Liver (tissue), 8 donors: ENCODE measurements at regions not wholly inside any gene's neighbourhood (a gene's known extent, or its start where the extent isn't known, plus 50 kb on each side); places are given as distances from the start of the nearest gene placed in this dataset.
"Not testable (repeated sequence)": the region's sequence is repeated elsewhere in the genome, so short reads cannot be mapped to it uniquely, and the experiment has no call there.

Experiments used
- DNase-seq: peaks from one replicate; pipeline ENCODE4 v3.0.0-alpha.2; 2017; ENCODE audit warnings: low spot score
- H3K27ac ChIP-seq, 2 donors: one replicate each; pipeline ENCODE4 v1.7.0; 2013; ENCODE audit warnings: inconsistent platforms in 2 of 2, low read length in 2 of 2, control low read depth in 1 of 2, low read depth in 1 of 2, mild to moderate bottlenecking in 1 of 2
- H3K27me3 ChIP-seq, 4 donors: one replicate each; pipeline versions ENCODE4 v1.6.1 to v1.7.0; 2013; ENCODE audit warnings: low read length in 3 of 4, inconsistent platforms in 1 of 4, mild to moderate bottlenecking in 1 of 4, moderate library complexity in 1 of 4; ENCODE audit not compliant: control insufficient read depth in 4 of 4, insufficient read depth in 4 of 4
- H3K36me3 ChIP-seq, 4 donors: one replicate each; pipeline versions ENCODE4 v1.6.1 to v1.7.0; 2013; ENCODE audit warnings: low read length in 3 of 4, mild to moderate bottlenecking in 3 of 4, low read depth in 1 of 4, moderate library complexity in 1 of 4; ENCODE audit not compliant: control insufficient read depth in 4 of 4, insufficient read depth in 3 of 4
- H3K4me1 ChIP-seq, 4 donors: one replicate each; pipeline versions ENCODE4 v1.6.1 to v1.7.0; 2013; ENCODE audit warnings: low read length in 3 of 4, mild to moderate bottlenecking in 3 of 4, moderate library complexity in 1 of 4; ENCODE audit not compliant: control insufficient read depth in 4 of 4, insufficient read depth in 4 of 4
- H3K4me3 ChIP-seq, 3 donors: one replicate each; pipeline versions ENCODE4 v1.6.1 to v1.7.0; 2013; ENCODE audit warnings: low read length in 3 of 3, control low read depth in 1 of 3, low read depth in 1 of 3, mild to moderate bottlenecking in 1 of 3
- H3K9ac ChIP-seq, 2 donors: one replicate each; pipeline ENCODE4 v1.7.0; 2013; ENCODE audit warnings: low read length in 2 of 2, mild to moderate bottlenecking in 2 of 2, moderate library complexity in 2 of 2, control low read depth in 1 of 2, low read depth in 1 of 2
- H3K9me3 ChIP-seq, 4 donors: one replicate each; pipeline versions ENCODE4 v1.6.1 to v1.7.0; 2013; ENCODE audit warnings: low read length in 3 of 4; ENCODE audit not compliant: control insufficient read depth in 4 of 4
- FOXA1 ChIP-seq: IDR thresholded peaks from 2 replicates; pipeline ENCODE4 v1.6.1; 2016; ENCODE audit warnings: antibody characterized with exemption
- GABPA ChIP-seq, 2 donors: IDR thresholded peaks in 1 of 2; conservative IDR thresholded peaks in 1 of 2; 2 replicates each; pipeline ENCODE4 v1.6.1; 2016; ENCODE audit warnings: antibody characterized with exemption in 2 of 2, mild to moderate bottlenecking in 1 of 2, moderate library complexity in 1 of 2
- HNF4A ChIP-seq, 2 donors: conservative IDR thresholded peaks; 2 replicates each; pipeline ENCODE4 v1.6.1; 2016; ENCODE audit warnings: antibody characterized with exemption in 2 of 2, mild to moderate bottlenecking in 2 of 2
- HNF4G ChIP-seq: IDR thresholded peaks from 2 replicates; pipeline ENCODE4 v1.6.1; 2016; ENCODE audit warnings: antibody characterized with exemption
- NR2F2 ChIP-seq: IDR thresholded peaks from 2 replicates; pipeline ENCODE4 v1.6.1; 2016; ENCODE audit warnings: antibody characterized with exemption
- RAD21 ChIP-seq, 2 donors: IDR thresholded peaks; 2 replicates each; pipeline ENCODE4 v1.6.1; 2016; ENCODE audit warnings: antibody characterized with exemption in 2 of 2, mild to moderate bottlenecking in 2 of 2
- SP1 ChIP-seq: IDR thresholded peaks from 2 replicates; pipeline ENCODE4 v1.6.1; 2018; ENCODE audit warnings: antibody characterized with exemption, mild to moderate bottlenecking
- YY1 ChIP-seq: IDR thresholded peaks from 2 replicates; pipeline ENCODE4 v1.6.1; 2016; ENCODE audit warnings: antibody characterized with exemption, mild to moderate bottlenecking
- WGBS: extraction: QIAGEN DNeasy Blood & Tissue Kit; methylation state at CpG from one replicate; pipeline ENCODE4 v1.1.7; 2013; 5-methylcytosine and 5-hydroxymethylcytosine counted together
- TF ChIP-seq, protein P1 (sequence below): fragments of 150-350 bp; IDR thresholded peaks from 2 replicates; pipeline ENCODE4 v1.5.1; 2017; ENCODE audit warnings: improper control_type of control experiment, low read depth, low read length; ENCODE audit not compliant: missing input control
- TF ChIP-seq, protein P2 (sequence below): IDR thresholded peaks from 2 replicates; pipeline ENCODE4 v1.6.1; 2016; ENCODE audit warnings: antibody characterized with exemption, mild to moderate bottlenecking
- TF ChIP-seq, protein P3 (sequence below): IDR thresholded peaks from 2 replicates; pipeline ENCODE4 v1.6.1; 2016; ENCODE audit warnings: antibody characterized with exemption
- TF ChIP-seq, protein P4 (sequence below): IDR thresholded peaks from 2 replicates; pipeline ENCODE4 v1.6.1; 2016; ENCODE audit warnings: antibody characterized with exemption
- TF ChIP-seq, protein P5 (sequence below): IDR thresholded peaks from 2 replicates; pipeline ENCODE4 v1.6.1; 2016; ENCODE audit warnings: antibody characterized with exemption
- donor health status: healthy.
- donor health status: healthy.
- donor health status: healthy.
- donor health status: healthy.
- donor health status: healthy.

DNA sequence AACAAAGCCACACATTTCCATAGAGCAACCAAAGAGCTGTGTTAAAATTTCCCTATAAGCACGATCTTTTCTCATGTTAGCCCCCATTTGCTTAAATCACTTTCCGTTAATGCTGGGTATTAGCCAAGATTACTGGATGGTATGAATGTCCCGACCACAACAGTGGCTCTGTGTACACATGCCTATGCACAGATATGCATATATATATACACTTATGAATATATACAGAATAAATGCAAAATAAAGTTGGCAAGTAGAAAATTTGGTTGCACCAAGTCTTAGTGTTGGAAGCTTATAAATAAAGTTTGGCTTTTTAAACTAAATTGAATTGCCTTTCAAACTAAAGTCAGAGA lies 265.9 kb upstream of the ETAA1 start:
- TF ChIP-seq NR2F2 = no peak
- TF ChIP-seq, protein P1, sequence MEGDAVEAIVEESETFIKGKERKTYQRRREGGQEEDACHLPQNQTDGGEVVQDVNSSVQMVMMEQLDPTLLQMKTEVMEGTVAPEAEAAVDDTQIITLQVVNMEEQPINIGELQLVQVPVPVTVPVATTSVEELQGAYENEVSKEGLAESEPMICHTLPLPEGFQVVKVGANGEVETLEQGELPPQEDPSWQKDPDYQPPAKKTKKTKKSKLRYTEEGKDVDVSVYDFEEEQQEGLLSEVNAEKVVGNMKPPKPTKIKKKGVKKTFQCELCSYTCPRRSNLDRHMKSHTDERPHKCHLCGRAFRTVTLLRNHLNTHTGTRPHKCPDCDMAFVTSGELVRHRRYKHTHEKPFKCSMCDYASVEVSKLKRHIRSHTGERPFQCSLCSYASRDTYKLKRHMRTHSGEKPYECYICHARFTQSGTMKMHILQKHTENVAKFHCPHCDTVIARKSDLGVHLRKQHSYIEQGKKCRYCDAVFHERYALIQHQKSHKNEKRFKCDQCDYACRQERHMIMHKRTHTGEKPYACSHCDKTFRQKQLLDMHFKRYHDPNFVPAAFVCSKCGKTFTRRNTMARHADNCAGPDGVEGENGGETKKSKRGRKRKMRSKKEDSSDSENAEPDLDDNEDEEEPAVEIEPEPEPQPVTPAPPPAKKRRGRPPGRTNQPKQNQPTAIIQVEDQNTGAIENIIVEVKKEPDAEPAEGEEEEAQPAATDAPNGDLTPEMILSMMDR = no peak
- TF ChIP-seq, protein P2, sequence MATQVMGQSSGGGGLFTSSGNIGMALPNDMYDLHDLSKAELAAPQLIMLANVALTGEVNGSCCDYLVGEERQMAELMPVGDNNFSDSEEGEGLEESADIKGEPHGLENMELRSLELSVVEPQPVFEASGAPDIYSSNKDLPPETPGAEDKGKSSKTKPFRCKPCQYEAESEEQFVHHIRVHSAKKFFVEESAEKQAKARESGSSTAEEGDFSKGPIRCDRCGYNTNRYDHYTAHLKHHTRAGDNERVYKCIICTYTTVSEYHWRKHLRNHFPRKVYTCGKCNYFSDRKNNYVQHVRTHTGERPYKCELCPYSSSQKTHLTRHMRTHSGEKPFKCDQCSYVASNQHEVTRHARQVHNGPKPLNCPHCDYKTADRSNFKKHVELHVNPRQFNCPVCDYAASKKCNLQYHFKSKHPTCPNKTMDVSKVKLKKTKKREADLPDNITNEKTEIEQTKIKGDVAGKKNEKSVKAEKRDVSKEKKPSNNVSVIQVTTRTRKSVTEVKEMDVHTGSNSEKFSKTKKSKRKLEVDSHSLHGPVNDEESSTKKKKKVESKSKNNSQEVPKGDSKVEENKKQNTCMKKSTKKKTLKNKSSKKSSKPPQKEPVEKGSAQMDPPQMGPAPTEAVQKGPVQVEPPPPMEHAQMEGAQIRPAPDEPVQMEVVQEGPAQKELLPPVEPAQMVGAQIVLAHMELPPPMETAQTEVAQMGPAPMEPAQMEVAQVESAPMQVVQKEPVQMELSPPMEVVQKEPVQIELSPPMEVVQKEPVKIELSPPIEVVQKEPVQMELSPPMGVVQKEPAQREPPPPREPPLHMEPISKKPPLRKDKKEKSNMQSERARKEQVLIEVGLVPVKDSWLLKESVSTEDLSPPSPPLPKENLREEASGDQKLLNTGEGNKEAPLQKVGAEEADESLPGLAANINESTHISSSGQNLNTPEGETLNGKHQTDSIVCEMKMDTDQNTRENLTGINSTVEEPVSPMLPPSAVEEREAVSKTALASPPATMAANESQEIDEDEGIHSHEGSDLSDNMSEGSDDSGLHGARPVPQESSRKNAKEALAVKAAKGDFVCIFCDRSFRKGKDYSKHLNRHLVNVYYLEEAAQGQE = no peak
- TF ChIP-seq, protein P3, sequence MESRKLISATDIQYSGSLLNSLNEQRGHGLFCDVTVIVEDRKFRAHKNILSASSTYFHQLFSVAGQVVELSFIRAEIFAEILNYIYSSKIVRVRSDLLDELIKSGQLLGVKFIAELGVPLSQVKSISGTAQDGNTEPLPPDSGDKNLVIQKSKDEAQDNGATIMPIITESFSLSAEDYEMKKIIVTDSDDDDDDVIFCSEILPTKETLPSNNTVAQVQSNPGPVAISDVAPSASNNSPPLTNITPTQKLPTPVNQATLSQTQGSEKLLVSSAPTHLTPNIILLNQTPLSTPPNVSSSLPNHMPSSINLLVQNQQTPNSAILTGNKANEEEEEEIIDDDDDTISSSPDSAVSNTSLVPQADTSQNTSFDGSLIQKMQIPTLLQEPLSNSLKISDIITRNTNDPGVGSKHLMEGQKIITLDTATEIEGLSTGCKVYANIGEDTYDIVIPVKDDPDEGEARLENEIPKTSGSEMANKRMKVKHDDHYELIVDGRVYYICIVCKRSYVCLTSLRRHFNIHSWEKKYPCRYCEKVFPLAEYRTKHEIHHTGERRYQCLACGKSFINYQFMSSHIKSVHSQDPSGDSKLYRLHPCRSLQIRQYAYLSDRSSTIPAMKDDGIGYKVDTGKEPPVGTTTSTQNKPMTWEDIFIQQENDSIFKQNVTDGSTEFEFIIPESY = no peak
- TF ChIP-seq, protein P4, sequence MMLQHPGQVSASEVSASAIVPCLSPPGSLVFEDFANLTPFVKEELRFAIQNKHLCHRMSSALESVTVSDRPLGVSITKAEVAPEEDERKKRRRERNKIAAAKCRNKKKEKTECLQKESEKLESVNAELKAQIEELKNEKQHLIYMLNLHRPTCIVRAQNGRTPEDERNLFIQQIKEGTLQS = no peak
- no peak for TF ChIP-seq YY1
- TF ChIP-seq, protein P5, sequence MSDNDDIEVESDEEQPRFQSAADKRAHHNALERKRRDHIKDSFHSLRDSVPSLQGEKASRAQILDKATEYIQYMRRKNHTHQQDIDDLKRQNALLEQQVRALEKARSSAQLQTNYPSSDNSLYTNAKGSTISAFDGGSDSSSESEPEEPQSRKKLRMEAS = no peak
- TF ChIP-seq FOXA1 = no peak
- TF ChIP-seq HNF4G = no peak
- no peak for TF ChIP-seq SP1
- TF ChIP-seq RAD21 (IDR thresholded peaks at IDR 0.05) = no peak
- no peak for TF ChIP-seq GABPA (IDR thresholded peaks at IDR 0.05 in 1 of 2, conservative IDR thresholded peaks at IDR 0.05 in 1 of 2)
- TF ChIP-seq HNF4A (conservative IDR thresholded peaks at IDR 0.05) = no peak
- 90% methylated on average over 3 of the region's 3 CpGs for WGBS
- H3K36me3 ChIP-seq = no peaks in the 10 kb centered on the region
- DNase-seq = no peak
- H3K4me3 ChIP-seq = no peak overlapping the region
- H3K27me3 ChIP-seq = no peaks in the 10 kb centered on the region
- H3K9me3 ChIP-seq = no peaks in the 10 kb centered on the region
- H3K9ac ChIP-seq = no peak overlapping the region
- H3K27ac ChIP-seq = no peak overlapping the region
- no peaks in the 10 kb centered on the region for H3K4me1 ChIP-seq

DNA sequence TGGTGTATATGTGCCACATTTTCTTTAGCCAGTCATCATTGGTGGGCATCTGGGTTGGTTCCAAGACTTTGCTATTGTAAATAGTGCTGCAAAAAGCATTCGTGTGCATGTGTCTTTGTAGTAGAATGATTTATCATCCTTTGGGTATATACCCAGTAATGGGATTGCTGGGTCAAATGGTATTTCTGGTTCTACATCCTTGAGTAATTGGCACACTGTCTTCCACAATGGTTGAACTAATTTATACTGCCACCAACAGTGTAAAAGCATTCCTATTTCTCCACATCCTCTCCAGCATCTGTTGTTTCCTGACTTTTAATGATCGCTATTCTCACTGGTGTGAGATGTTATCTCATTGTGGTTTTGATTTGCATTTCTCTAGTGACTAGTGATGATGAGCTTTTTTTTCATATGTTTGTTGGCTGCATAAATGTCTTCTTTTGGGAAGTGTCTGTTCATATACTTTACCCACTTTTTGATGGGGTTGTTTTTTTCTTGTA lies 264.6 kb upstream of the ETAA1 start:
- DNase-seq, H3K4me1 ChIP-seq, H3K36me3 ChIP-seq, H3K4me3 ChIP-seq, H3K27ac ChIP-seq, H3K9ac ChIP-seq, H3K27me3 ChIP-seq, H3K9me3 ChIP-seq: not testable (repeated sequence)
- whole genome bisulfite sequencing = 87% methylated on average over 2 of the region's 2 CpGs
